ENCODE measurements at regions not wholly inside any gene's neighbourhood (a gene's known extent, or its start where the extent isn't known, plus 50 kb on each side); places are given as distances from the start of the nearest gene placed in this dataset.

DNA sequence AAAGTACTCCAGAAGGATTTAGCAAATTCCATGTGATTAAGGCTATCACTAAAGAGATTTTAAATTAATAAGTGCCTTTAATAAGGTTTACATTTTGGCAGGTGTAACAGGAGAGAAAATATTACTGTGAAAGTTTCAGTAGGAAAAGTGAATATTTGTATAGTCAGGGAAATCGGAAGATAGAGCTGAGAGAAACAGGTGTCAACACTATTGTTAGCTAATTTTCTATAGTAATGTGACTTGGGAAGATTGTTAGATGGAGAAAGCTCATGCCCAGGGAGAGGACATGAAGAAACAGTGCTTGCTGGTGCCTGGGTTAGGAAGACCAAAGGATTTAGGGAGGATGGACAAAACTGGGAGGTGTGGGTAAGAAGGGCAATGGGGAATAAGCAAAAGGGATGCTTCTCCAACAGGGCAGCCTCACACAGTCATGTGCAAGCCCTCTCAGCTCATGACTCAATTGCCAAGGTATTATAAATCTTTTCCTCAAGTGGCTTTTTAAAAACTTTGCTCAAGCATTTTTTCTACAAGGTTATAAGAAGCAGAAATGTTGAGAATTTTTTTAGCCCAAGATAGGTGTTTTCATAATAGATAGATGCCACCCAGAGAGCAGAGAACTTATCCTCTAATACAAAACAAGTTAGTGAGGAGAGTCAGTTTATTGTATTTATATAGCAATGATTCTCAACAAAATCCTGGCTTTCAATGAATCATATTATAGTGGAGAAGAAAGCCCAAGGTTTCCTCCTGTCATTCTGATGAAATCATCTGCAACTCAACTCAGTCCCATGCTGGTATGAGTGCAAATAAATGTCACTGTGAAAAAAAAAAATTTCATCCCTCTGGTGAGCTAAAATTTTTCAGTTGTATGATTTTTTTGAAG, 325.2 kb upstream of the NT5E start:
- CTCF ChIA-PET: interaction anchor here (0.6 kb wide), 1 partner anchor 893 kb away, joined by 5 read pairs; no protein-coding TSS in a partner anchor
- in situ Hi-C loops (cut with MboI; ENCODE audit: low sequenced_read_pairs): no loop called here
- POLR2A ChIA-PET (ENCODE audit: unreplicated experiment): no interaction called here

More for the DNA sequence above, 325.2 kb upstream of the NT5E start:
- Histone ChIP-seq H3K14ac (replicated peaks; ENCODE audit: low read depth, low read length) (no peak overlapping the region), H2BK5ac (ENCODE audit: low read depth, low read length, poor library complexity, severe bottlenecking) (no peak overlapping the region), H3K79me1 (ENCODE audit: low read depth in 1 of 2, low read length in 2 of 2) (no peaks in the 10 kb centered on the region), H2BK15ac (ENCODE audit: low read depth, low read length) (no peak overlapping the region), H3K9me1 (ENCODE audit: insufficient read depth, low read length) (no peaks in the 10 kb centered on the region), H3K4me1 (ENCODE audit: control insufficient read depth, insufficient read depth, low read length) (no peaks in the 10 kb centered on the region), H4K5ac (ENCODE audit: low read depth, low read length) (no peak overlapping the region), H3K23ac (ENCODE audit: low read depth, low read length) (no peak overlapping the region), H3K4ac (ENCODE audit: low read depth, low read length) (no peak overlapping the region), H2AK9ac (replicated peaks; ENCODE audit: low read depth, low read length, poor library complexity) (no peak overlapping the region), H4K91ac (ENCODE audit: insufficient read depth, low read depth, low read length) (no peak overlapping the region), H4K8ac (ENCODE audit: low read depth in 2 of 2, low read length in 2 of 2) (no peak overlapping the region), H3K9ac (ENCODE audit: low read depth, low read length) (no peak overlapping the region), H3K56ac (ENCODE audit: extremely low read depth, insufficient read depth, low read length) (no peak overlapping the region), H3K27me3 (ENCODE audit: control insufficient read depth, insufficient read depth, low read length) (no peaks in the 10 kb centered on the region), H3K4me3 (ENCODE audit: insufficient read depth, low read depth, low read length) (no peak overlapping the region), H3K18ac (ENCODE audit: low read depth, low read length) (no peak overlapping the region), H3K36me3 (ENCODE audit: control insufficient read depth, insufficient read depth, low read length) (no peaks in the 10 kb centered on the region), H2BK20ac (ENCODE audit: low read depth, low read length) (no peak overlapping the region), H3K4me2 (ENCODE audit: low read depth, low read length) (no peak overlapping the region), H3K27ac (ENCODE audit: insufficient read depth, low read length) (no peak overlapping the region), H2AFZ (replicated peaks; ENCODE audit: low read length, poor library complexity) (no peak overlapping the region), H4K20me1 (ENCODE audit: insufficient read depth, low read length) (no peaks in the 10 kb centered on the region; the same call in 1 of the 2 replicates), H2AK5ac (ENCODE audit: low read depth, low read length) (no peak overlapping the region), H2BK120ac (ENCODE audit: low read depth, low read length) (no peak overlapping the region), H3K9me3 (ENCODE audit: control insufficient read depth, insufficient read depth, low read length) (no peaks in the 10 kb centered on the region)
- dilution Hi-C loops (cut with HindIII; ENCODE audit: low sequenced_read_pairs, unreplicated experiment): no loop called here
- TF ChIP-seq RAD21 (IDR thresholded peaks at IDR 0.05; ENCODE audit: low read length) (no peak), CHD1 (IDR thresholded peaks at IDR 0.05; ENCODE audit: low read depth, low read length) (no peak), SMC3 (IDR thresholded peaks at IDR 0.05; ENCODE audit: low read depth, low read length) (no peak), CEBPB (IDR thresholded peaks at IDR 0.05; ENCODE audit: low read depth, low read length) (peak; percentile 13; the same call in 1 of the 2 replicates), NFE2L2 (IDR thresholded peaks at IDR 0.05; ENCODE audit: low read depth, low read length) (no peak)
- intact Hi-C loops (cut with micrococcal nuclease): loop anchor here (10.0 kb wide), 1 partner anchor 700 kb away; no protein-coding TSS in a partner anchor
- peak; percentile 5 for DNase-seq
- WGBS, 2 experiments (ENCODE audit: extremely low coverage in 2 of 2, insufficient read length in 1 of 2): 60% methylated on average over 1 of the region's 1 CpG; no CpG with 5 or more reads in 1 of the 2 experiments
- ATAC-seq (ENCODE audit: low read depth): no peak
- BruUV-seq (replicated peaks): no TSS peak

Data from IMR-90 (cell line).